ENCODE measurements at regions not wholly inside any gene's neighbourhood (a gene's known extent, or its start where the extent isn't known, plus 50 kb on each side); places are given as distances from the start of the nearest gene placed in this dataset.

DNA sequence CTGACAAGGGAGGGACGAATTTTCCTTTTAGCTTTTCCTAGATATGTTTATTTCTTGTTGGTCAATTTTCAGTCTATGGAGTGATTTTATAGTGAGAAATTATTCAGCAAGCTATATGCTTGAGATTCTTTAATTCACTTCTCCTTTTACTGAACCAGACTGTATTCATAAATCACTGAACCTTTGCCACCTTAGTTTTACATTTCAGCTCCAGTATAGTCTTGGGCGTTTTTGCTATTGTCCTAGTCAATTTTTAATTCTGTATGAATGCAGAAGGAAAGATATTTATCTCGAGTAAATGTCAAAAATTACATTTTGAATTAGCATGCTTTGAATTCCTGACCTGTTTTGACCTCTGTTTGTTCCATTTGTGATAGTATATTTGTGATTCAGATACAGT lies 468.9 kb downstream of the IPMK start:
- no peak for TF ChIP-seq EZH2 (IDR thresholded peaks at IDR 0.05; ENCODE audit: borderline replicate concordance)
- TF ChIP-seq, protein P1, sequence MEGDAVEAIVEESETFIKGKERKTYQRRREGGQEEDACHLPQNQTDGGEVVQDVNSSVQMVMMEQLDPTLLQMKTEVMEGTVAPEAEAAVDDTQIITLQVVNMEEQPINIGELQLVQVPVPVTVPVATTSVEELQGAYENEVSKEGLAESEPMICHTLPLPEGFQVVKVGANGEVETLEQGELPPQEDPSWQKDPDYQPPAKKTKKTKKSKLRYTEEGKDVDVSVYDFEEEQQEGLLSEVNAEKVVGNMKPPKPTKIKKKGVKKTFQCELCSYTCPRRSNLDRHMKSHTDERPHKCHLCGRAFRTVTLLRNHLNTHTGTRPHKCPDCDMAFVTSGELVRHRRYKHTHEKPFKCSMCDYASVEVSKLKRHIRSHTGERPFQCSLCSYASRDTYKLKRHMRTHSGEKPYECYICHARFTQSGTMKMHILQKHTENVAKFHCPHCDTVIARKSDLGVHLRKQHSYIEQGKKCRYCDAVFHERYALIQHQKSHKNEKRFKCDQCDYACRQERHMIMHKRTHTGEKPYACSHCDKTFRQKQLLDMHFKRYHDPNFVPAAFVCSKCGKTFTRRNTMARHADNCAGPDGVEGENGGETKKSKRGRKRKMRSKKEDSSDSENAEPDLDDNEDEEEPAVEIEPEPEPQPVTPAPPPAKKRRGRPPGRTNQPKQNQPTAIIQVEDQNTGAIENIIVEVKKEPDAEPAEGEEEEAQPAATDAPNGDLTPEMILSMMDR (IDR thresholded peaks at IDR 0.05; ENCODE audit: poor library complexity), result no peak
- TF ChIP-seq EZH2phosphoT487 (IDR thresholded peaks at IDR 0.05; ENCODE audit: low read depth, severe bottlenecking, unreplicated experiment), result no peak

All from hepatocyte (in vitro differentiated cells).